MM.1S (cell line): ENCODE measurements at regions not wholly inside any gene's neighbourhood (a gene's known extent, or its start where the extent isn't known, plus 50 kb on each side); places are given as distances from the start of the nearest gene placed in this dataset.

Experiments
- DNase-seq: peaks from one replicate; pipeline ENCODE4 v3.0.0-alpha.2; 2015
- H2AFZ ChIP-seq: fragments of 300-600 bp; sonication (generic); 2 replicates; pipeline ENCODE4 v1.6.0; 2016; ENCODE audit warnings: antibody characterized with exemption, low read length
- H3F3A ChIP-seq: fragments of 300-600 bp; sonication (generic); 2 replicates; pipeline ENCODE4 v1.6.1; 2016; ENCODE audit warnings: mild to moderate bottlenecking, antibody characterized with exemption, low read length, moderate library complexity, mixed read lengths; ENCODE audit not compliant: insufficient read depth
- H3K27ac ChIP-seq: fragments of 300-600 bp; sonication (generic); 2 replicates; pipeline ENCODE4 v1.5.1; 2016; ENCODE audit warnings: mild to moderate bottlenecking, low read length
- H3K27me3 ChIP-seq: fragments of 300-600 bp; sonication (generic); replicated peaks from 2 replicates; pipeline ENCODE4 v1.6.0; 2016; ENCODE audit warnings: low read length; ENCODE audit not compliant: insufficient read depth
- H3K36me3 ChIP-seq: fragments of 300-600 bp; sonication (generic); replicated peaks from 2 replicates; pipeline ENCODE4 v1.6.1; 2016; ENCODE audit warnings: mild to moderate bottlenecking, low read length, mixed read lengths; ENCODE audit not compliant: insufficient read depth
- H3K4me1 ChIP-seq: fragments of 300-600 bp; sonication (generic); 2 replicates; pipeline ENCODE4 v1.6.1; 2016; ENCODE audit warnings: low read length, mixed read lengths
- H3K4me2 ChIP-seq: fragments of 300-600 bp; sonication (generic); 2 replicates; pipeline ENCODE4 v1.6.0; 2016; ENCODE audit warnings: low read depth, low read length
- H3K4me3 ChIP-seq: fragments of 300-600 bp; sonication (generic); 2 replicates; pipeline ENCODE4 v1.5.1; 2016; ENCODE audit warnings: low read length, mixed read lengths
- H3K79me2 ChIP-seq: fragments of 300-600 bp; sonication (generic); 2 replicates; pipeline ENCODE4 v1.6.1; 2016; ENCODE audit warnings: mixed run types, low read length, mixed read lengths
- H3K9ac ChIP-seq: fragments of 300-600 bp; sonication (generic); 2 replicates; pipeline ENCODE4 v1.6.1; 2016; ENCODE audit warnings: low read length, mixed read lengths
- H3K9me2 ChIP-seq: fragments of 300-600 bp; sonication (generic); replicated peaks from 2 replicates; pipeline ENCODE4 v1.6.1; 2016; ENCODE audit warnings: mild to moderate bottlenecking, low read length, mixed read lengths; ENCODE audit not compliant: insufficient read depth
- H3K9me3 ChIP-seq: fragments of 300-600 bp; sonication (generic); replicated peaks from 2 replicates; pipeline ENCODE4 v1.6.1; 2016; ENCODE audit warnings: mild to moderate bottlenecking, low read length, mixed read lengths; ENCODE audit not compliant: insufficient read depth
- H4K20me1 ChIP-seq: fragments of 300-600 bp; sonication (generic); 2 replicates; pipeline ENCODE4 v1.6.1; 2016; ENCODE audit warnings: mild to moderate bottlenecking, low read length, moderate library complexity, mixed read lengths; ENCODE audit not compliant: insufficient read depth
- EZH2 ChIP-seq: fragments of 300-600 bp; sonication (generic); optimal IDR thresholded peaks from 2 replicates; pipeline ENCODE3; 2017; ENCODE audit warnings: low read depth, mild to moderate bottlenecking, antibody characterized with exemption, low read length, mixed read lengths
- EZH2phosphoT487 ChIP-seq: fragments of 300-600 bp; sonication (generic); IDR thresholded peaks from 2 replicates; pipeline ENCODE4 v1.6.1; 2018; ENCODE audit warnings: antibody characterized with exemption, low read length
- TF ChIP-seq, protein P1 (sequence below): fragments of 300-600 bp; sonication (generic); IDR thresholded peaks from 2 replicates; pipeline ENCODE4 v1.5.1; 2016; ENCODE audit warnings: antibody characterized with exemption, low read length, mixed read lengths

DNA sequence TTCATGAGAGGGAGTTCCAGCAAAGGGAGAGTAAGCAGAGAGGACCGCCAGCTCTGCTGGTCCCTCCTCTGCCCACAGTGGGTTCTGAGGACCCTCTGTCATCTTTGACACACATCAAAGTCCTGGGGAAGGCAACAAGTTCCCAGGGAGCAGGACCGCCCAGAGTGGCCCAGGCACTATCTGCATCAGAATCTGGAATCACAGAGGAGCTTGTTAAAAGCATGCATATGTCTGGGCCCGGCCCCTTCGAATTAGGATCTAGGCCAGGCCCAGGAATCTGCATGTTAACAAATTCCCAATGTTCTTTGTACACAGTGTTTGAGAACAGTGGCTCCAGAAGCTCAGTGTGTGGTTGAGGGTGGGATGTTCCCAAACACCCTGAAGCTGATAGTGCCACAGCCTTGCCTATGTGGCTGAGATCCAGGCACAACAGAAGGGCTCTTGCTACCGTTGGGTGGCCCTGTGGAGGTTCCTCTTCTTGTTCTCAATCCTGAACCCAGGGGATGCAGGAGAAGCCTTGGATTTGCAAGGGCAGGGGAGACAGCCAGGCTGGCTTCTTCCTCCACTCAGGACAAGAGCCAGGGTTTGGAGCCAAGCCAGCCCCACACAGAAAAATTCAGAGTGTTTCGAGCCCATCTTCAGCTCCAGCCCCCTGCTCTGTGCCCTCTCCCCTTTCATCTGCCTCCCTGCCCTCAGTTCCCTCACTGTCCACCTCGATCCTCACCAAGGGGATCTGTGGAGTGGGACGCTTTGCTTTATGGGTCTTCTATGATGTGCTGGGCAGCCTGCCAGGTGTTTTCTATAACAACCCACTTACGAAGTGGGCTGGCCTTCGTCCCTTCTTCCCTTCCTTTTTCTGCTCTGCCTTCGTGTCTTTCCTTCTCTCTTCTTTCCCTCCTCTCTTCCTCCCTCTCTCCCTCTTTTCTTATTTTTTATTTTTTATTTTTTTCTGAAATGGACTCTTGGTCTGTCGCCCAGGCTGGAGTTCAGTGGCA lies 129.0 kb upstream of the TMPRSS2 start:
- Histone ChIP-seq H3K9ac (no peak overlapping the region), H3K4me3 (no peak overlapping the region), H3K27ac (no peak overlapping the region), H2AFZ (no peak overlapping the region), H3F3A (no peaks in the 10 kb centered on the region), H4K20me1 (no peaks in the 10 kb centered on the region), H3K4me2 (no peak overlapping the region), H3K79me2 (no peaks in the 10 kb centered on the region), H3K4me1 (no peaks in the 10 kb centered on the region), H3K27me3 (peaks cover 72% of the 10 kb centered on the region), H3K36me3 (no peaks in the 10 kb centered on the region), H3K9me2 (no peaks in the 10 kb centered on the region), H3K9me3 (no peaks in the 10 kb centered on the region)
- DNase-seq: no peak
- no peak for TF ChIP-seq EZH2
- no peak for TF ChIP-seq EZH2phosphoT487

DNA sequence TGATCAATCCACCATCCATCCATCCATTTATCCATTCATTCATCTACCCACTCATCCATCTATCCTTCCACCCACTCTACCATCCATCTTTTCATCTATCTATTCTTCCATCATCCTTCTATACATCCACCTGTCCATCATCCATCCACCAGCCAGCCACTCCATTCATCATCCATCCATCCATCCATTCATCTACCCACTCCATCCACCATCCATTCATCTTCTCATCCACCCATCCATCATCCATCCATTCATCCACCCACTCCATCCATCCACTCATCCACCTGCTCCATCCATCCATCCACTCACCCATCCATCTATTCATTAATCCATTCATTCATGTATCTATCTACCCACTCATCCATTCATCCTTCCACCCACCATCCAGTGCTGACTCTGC lies 127.9 kb upstream of the TMPRSS2 start:
- no peak overlapping the region for H2AFZ ChIP-seq
- no peak overlapping the region for H3K9ac ChIP-seq
- H3K36me3 ChIP-seq: no peaks in the 10 kb centered on the region
- H3K4me2 ChIP-seq: no peak overlapping the region
- H3K9me2 ChIP-seq: no peaks in the 10 kb centered on the region
- no peak for DNase-seq
- H3F3A ChIP-seq: no peaks in the 10 kb centered on the region
- no peaks in the 10 kb centered on the region for H3K79me2 ChIP-seq
- H3K4me1 ChIP-seq: no peaks in the 10 kb centered on the region
- H4K20me1 ChIP-seq: no peaks in the 10 kb centered on the region
- TF ChIP-seq EZH2 (no peak), EZH2phosphoT487 (no peak)
- TF ChIP-seq, protein P1, sequence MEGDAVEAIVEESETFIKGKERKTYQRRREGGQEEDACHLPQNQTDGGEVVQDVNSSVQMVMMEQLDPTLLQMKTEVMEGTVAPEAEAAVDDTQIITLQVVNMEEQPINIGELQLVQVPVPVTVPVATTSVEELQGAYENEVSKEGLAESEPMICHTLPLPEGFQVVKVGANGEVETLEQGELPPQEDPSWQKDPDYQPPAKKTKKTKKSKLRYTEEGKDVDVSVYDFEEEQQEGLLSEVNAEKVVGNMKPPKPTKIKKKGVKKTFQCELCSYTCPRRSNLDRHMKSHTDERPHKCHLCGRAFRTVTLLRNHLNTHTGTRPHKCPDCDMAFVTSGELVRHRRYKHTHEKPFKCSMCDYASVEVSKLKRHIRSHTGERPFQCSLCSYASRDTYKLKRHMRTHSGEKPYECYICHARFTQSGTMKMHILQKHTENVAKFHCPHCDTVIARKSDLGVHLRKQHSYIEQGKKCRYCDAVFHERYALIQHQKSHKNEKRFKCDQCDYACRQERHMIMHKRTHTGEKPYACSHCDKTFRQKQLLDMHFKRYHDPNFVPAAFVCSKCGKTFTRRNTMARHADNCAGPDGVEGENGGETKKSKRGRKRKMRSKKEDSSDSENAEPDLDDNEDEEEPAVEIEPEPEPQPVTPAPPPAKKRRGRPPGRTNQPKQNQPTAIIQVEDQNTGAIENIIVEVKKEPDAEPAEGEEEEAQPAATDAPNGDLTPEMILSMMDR: no peak
- peaks cover 73% of the 10 kb centered on the region for H3K27me3 ChIP-seq
- H3K9me3 ChIP-seq: no peaks in the 10 kb centered on the region
- no peak overlapping the region for H3K27ac ChIP-seq
- H3K4me3 ChIP-seq: no peak overlapping the region

DNA sequence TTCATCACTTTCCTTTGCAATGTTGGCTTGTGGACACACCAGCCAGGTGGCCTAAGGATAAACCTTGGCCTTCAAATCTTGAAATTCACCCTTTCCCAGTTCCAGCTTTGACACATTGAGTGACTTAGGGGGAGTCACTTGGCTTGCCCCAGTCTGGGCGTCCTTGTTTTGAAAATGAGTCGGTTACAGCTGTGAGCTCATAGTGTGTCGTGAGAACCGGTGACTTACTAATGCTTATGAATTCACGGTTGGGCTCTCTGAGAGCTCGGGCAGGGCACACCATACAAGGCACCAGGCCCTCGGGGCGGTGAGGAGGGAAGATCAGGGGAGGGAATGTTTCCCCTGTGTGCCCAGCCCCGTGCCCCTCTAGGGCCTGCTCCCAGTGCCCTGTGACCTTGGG lies 126.9 kb upstream of the TMPRSS2 start:
- Histone ChIP-seq H3K36me3 (no peaks in the 10 kb centered on the region), H4K20me1 (no peaks in the 10 kb centered on the region), H3K9ac (no peak overlapping the region), H3F3A (no peaks in the 10 kb centered on the region), H3K4me1 (no peaks in the 10 kb centered on the region), H3K27ac (no peak overlapping the region), H3K27me3 (peaks cover 81% of the 10 kb centered on the region), H3K79me2 (no peaks in the 10 kb centered on the region), H3K4me2 (no peak overlapping the region), H3K4me3 (no peak overlapping the region), H3K9me3 (no peaks in the 10 kb centered on the region), H2AFZ (no peak overlapping the region), H3K9me2 (no peaks in the 10 kb centered on the region)
- no peak for DNase-seq
- no peak for TF ChIP-seq EZH2phosphoT487

DNA sequence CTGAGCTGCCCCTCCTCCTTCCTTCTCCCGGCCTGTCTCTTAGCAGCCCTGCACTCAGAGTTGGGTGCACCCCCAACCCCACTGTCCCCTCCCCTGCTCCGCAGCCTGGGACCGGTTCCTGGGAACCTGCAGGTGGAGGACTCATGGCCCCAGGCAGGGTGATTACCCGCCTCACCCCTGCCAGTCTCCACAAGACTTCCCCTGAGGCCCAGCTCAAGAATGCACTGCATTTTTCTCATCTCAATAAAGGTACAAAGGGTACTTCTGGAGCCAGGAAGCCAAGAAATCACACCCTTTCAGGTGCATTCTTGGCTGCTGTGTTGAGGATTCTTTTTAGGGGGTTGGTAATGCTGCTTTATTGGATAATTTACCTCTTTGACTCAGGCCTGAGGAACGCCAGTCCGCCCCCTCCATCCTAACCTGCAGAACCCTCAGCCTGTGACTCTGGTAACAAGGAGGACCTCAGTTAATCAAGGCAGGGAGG lies 126.3 kb upstream of the TMPRSS2 start:
- Histone ChIP-seq H2AFZ (no peak overlapping the region), H3K9me2 (no peaks in the 10 kb centered on the region), H4K20me1 (no peaks in the 10 kb centered on the region), H3K4me1 (no peaks in the 10 kb centered on the region), H3K27me3 (peaks cover 85% of the 10 kb centered on the region), H3K4me3 (no peak overlapping the region), H3K79me2 (no peaks in the 10 kb centered on the region), H3K9me3 (no peaks in the 10 kb centered on the region), H3K9ac (no peak overlapping the region), H3K4me2 (no peak overlapping the region), H3K36me3 (no peaks in the 10 kb centered on the region), H3K27ac (no peak overlapping the region), H3F3A (no peaks in the 10 kb centered on the region)
- TF ChIP-seq EZH2 (no peak), EZH2phosphoT487 (no peak)
- TF ChIP-seq, protein P1: no peak
- no peak for DNase-seq
